HepG2 (cell line): ENCODE measurements at regions not wholly inside any gene's neighbourhood (a gene's known extent, or its start where the extent isn't known, plus 50 kb on each side); places are given as distances from the start of the nearest gene placed in this dataset.
A peak's percentile ranks its signal among the peaks of the same experiment; 100 is the strongest.

Experiments
- DR1 ChIP-seq: sonication (generic); formaldehyde crosslinking; IDR thresholded peaks from 2 replicates; pipeline ENCODE4 v1.8.0; 2021; ENCODE audit warnings: mild to moderate bottlenecking, missing genetic modification reagents, inconsistent platforms
- ONECUT2 ChIP-seq: sonication (generic); formaldehyde crosslinking; IDR thresholded peaks from 2 replicates; pipeline ENCODE4 v1.4.0; 2020; ENCODE audit warnings: missing genetic modification reagents
- PCBP1 ChIP-seq: fragments of 200-400 bp; formaldehyde crosslinking; IDR thresholded peaks from 2 replicates; pipeline ENCODE4 v1.6.1; 2017; ENCODE audit warnings: mild to moderate bottlenecking, low read depth, low read length, borderline replicate concordance
- SRSF4 ChIP-seq: fragments of 200-400 bp; formaldehyde crosslinking; IDR thresholded peaks from one replicate; pipeline ENCODE4 v1.6.1; 2018; ENCODE audit warnings: mild to moderate bottlenecking, low read depth, low read length, moderate library complexity; ENCODE audit not compliant: poor library complexity, severe bottlenecking
- STAT5B ChIP-seq: sonication (generic); formaldehyde crosslinking; IDR thresholded peaks from 2 replicates; pipeline ENCODE4 v1.4.0; 2020; ENCODE audit warnings: missing genetic modification reagents
- ZNF101 ChIP-seq: sonication (generic); formaldehyde crosslinking; IDR thresholded peaks from 2 replicates; pipeline ENCODE4 v1.4.0; 2020; ENCODE audit warnings: mild to moderate bottlenecking, low read depth, missing genetic modification reagents, borderline replicate concordance
- ZNF432 ChIP-seq: sonication (generic); formaldehyde crosslinking; IDR thresholded peaks from 2 replicates; pipeline ENCODE4 v1.5.0; 2020; ENCODE audit warnings: missing genetic modification reagents, mild to moderate bottlenecking, borderline replicate concordance
- ZNF451 ChIP-seq: sonication (generic); formaldehyde crosslinking; IDR thresholded peaks from 2 replicates; pipeline ENCODE4 v1.5.0; 2020; ENCODE audit warnings: mild to moderate bottlenecking, missing genetic modification reagents
- TF ChIP-seq, protein P1 (sequence below): sonication (generic); formaldehyde crosslinking; IDR thresholded peaks from 2 replicates; pipeline ENCODE4 v1.4.0; 2020; ENCODE audit warnings: missing genetic modification reagents
- TF ChIP-seq, protein P2 (sequence below): sonication (generic); formaldehyde crosslinking; IDR thresholded peaks from 2 replicates; pipeline ENCODE4 v1.5.0; 2020; ENCODE audit warnings: missing genetic modification reagents
- TF ChIP-seq, protein P3 (sequence below): sonication (generic); formaldehyde crosslinking; IDR thresholded peaks from 2 replicates; pipeline ENCODE4 v1.4.0; 2020; ENCODE audit warnings: missing genetic modification reagents
- TF ChIP-seq, protein P4 (sequence below): sonication (generic); formaldehyde crosslinking; IDR thresholded peaks from 2 replicates; pipeline ENCODE4 v1.5.1; 2020; ENCODE audit warnings: mild to moderate bottlenecking, missing genetic modification reagents
- TF ChIP-seq, protein P5 (sequence below): sonication (generic); formaldehyde crosslinking; IDR thresholded peaks from 2 replicates; pipeline ENCODE4 v1.8.0; 2022; ENCODE audit warnings: mild to moderate bottlenecking, missing genetic modification reagents, borderline replicate concordance
- TF ChIP-seq, protein P6 (sequence below): IDR thresholded peaks from 2 replicates; pipeline ENCODE4 v1.6.1; 2018; ENCODE audit warnings: missing genetic modification reagents
- TF ChIP-seq, protein P7 (sequence below): sonication (generic); formaldehyde crosslinking; conservative IDR thresholded peaks from 2 replicates; pipeline ENCODE4 v1.8.1; 2023; ENCODE audit warnings: missing genetic modification reagents

DNA sequence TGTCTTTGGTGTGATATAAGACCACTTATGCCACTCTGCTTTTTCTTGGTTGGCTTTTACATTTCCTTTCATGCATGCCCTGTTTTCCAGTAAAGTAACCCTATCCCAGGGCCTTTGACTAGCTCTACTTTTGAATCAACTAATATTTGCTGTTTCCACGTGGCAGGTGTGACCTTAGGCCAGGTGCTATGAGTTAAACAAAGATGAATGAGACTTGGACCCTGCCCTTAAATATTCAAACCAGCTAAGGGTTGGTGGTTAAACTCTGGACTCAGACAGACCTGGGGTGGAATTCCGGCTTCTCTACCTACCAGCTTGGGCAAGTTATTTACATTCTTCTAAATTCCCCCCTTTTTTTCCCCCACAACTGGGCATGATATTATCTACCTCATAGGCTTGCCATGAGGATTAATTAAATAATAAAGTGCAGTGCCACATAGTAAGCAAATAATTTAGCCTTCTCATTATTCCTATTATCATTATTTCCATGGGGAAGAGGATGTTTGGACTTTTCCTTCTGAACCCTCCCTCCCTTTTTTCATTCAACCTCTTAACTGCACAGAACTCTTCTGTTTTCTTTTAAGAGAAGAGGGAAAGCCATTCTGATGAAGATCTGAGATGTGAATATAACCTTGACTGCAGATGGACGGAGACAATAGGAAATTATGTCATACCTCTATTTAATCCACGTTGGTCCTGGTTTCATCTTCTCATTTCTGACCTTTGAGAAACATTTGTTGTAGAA, 143.6 kb upstream of the TNFAIP3 start (continued):
- TF ChIP-seq, protein P1, sequence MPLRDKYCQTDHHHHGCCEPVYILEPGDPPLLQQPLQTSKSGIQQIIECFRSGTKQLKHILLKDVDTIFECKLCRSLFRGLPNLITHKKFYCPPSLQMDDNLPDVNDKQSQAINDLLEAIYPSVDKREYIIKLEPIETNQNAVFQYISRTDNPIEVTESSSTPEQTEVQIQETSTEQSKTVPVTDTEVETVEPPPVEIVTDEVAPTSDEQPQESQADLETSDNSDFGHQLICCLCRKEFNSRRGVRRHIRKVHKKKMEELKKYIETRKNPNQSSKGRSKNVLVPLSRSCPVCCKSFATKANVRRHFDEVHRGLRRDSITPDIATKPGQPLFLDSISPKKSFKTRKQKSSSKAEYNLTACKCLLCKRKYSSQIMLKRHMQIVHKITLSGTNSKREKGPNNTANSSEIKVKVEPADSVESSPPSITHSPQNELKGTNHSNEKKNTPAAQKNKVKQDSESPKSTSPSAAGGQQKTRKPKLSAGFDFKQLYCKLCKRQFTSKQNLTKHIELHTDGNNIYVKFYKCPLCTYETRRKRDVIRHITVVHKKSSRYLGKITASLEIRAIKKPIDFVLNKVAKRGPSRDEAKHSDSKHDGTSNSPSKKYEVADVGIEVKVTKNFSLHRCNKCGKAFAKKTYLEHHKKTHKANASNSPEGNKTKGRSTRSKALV (CRISPR knock-in tag): no peak
- no peak for TF ChIP-seq STAT5B (CRISPR knock-in tag)
- no peak for TF ChIP-seq ZNF451
- no peak for TF ChIP-seq ZNF432 (CRISPR knock-in tag)
- TF ChIP-seq, protein P2, sequence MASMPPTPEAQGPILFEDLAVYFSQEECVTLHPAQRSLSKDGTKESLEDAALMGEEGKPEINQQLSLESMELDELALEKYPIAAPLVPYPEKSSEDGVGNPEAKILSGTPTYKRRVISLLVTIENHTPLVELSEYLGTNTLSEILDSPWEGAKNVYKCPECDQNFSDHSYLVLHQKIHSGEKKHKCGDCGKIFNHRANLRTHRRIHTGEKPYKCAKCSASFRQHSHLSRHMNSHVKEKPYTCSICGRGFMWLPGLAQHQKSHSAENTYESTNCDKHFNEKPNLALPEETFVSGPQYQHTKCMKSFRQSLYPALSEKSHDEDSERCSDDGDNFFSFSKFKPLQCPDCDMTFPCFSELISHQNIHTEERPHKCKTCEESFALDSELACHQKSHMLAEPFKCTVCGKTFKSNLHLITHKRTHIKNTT (CRISPR knock-in tag): no peak
- no peak for TF ChIP-seq SRSF4
- TF ChIP-seq, protein P3, sequence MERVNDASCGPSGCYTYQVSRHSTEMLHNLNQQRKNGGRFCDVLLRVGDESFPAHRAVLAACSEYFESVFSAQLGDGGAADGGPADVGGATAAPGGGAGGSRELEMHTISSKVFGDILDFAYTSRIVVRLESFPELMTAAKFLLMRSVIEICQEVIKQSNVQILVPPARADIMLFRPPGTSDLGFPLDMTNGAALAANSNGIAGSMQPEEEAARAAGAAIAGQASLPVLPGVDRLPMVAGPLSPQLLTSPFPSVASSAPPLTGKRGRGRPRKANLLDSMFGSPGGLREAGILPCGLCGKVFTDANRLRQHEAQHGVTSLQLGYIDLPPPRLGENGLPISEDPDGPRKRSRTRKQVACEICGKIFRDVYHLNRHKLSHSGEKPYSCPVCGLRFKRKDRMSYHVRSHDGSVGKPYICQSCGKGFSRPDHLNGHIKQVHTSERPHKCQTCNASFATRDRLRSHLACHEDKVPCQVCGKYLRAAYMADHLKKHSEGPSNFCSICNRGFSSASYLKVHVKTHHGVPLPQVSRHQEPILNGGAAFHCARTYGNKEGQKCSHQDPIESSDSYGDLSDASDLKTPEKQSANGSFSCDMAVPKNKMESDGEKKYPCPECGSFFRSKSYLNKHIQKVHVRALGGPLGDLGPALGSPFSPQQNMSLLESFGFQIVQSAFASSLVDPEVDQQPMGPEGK: peak; percentile 90
- no peak for TF ChIP-seq PCBP1
- TF ChIP-seq, protein P4, sequence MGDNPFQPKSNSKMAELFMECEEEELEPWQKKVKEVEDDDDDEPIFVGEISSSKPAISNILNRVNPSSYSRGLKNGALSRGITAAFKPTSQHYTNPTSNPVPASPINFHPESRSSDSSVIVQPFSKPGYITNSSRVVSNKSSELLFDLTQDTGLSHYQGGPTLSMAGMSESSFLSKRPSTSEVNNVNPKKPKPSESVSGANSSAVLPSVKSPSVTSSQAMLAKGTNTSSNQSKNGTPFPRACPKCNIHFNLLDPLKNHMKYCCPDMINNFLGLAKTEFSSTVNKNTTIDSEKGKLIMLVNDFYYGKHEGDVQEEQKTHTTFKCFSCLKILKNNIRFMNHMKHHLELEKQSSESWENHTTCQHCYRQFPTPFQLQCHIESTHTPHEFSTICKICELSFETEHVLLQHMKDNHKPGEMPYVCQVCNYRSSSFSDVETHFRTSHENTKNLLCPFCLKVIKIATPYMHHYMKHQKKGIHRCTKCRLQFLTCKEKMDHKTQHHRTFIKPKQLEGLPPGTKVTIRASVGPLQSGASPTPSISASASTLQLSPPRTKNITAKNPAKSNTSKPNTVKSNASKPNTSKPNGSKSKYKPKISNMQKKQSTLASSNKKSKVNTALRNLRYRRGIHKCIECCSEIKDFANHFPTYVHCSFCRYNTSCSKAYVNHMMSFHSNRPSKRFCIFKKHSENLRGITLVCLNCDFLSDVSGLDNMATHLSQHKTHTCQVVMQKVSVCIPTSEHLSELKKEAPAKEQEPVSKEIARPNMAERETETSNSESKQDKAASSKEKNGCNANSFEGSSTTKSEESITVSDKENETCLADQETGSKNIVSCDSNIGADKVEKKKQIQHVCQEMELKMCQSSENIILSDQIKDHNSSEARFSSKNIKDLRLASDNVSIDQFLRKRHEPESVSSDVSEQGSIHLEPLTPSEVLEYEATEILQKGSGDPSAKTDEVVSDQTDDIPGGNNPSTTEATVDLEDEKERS (CRISPR knock-in tag): no peak
- no peak for TF ChIP-seq ZNF101 (CRISPR knock-in tag)
- TF ChIP-seq, protein P5, sequence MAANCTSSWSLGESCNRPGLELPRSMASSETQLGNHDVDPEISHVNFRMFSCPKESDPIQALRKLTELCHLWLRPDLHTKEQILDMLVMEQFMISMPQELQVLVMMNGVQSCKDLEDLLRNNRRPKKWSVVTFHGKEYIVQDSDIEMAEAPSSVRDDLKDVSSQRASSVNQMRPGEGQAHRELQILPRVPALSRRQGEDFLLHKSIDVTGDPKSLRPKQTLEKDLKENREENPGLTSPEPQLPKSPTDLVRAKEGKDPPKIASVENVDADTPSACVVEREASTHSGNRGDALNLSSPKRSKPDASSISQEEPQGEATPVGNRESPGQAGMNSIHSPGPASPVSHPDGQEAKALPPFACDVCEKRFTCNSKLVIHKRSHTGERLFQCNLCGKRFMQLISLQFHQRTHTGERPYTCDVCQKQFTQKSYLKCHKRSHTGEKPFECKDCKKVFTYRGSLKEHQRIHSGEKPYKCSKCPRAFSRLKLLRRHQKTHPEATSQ: peak; percentile 87; the same call in 1 of the 2 replicates
- TF ChIP-seq, protein P6, sequence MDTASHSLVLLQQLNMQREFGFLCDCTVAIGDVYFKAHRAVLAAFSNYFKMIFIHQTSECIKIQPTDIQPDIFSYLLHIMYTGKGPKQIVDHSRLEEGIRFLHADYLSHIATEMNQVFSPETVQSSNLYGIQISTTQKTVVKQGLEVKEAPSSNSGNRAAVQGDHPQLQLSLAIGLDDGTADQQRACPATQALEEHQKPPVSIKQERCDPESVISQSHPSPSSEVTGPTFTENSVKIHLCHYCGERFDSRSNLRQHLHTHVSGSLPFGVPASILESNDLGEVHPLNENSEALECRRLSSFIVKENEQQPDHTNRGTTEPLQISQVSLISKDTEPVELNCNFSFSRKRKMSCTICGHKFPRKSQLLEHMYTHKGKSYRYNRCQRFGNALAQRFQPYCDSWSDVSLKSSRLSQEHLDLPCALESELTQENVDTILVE (CRISPR knock-in tag): peak; percentile 79; the same call in 1 of the 2 replicates
- TF ChIP-seq, protein P7, sequence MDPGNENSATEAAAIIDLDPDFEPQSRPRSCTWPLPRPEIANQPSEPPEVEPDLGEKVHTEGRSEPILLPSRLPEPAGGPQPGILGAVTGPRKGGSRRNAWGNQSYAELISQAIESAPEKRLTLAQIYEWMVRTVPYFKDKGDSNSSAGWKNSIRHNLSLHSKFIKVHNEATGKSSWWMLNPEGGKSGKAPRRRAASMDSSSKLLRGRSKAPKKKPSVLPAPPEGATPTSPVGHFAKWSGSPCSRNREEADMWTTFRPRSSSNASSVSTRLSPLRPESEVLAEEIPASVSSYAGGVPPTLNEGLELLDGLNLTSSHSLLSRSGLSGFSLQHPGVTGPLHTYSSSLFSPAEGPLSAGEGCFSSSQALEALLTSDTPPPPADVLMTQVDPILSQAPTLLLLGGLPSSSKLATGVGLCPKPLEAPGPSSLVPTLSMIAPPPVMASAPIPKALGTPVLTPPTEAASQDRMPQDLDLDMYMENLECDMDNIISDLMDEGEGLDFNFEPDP (CRISPR knock-in tag): no peak
- no peak; the same call in 1 of the 2 replicates for TF ChIP-seq DR1 (CRISPR knock-in tag)
- TF ChIP-seq ONECUT2 (CRISPR knock-in tag): no peak
